CD14-positive monocyte (primary cell): ENCODE measurements at regions not wholly inside any gene's neighbourhood (a gene's known extent, or its start where the extent isn't known, plus 50 kb on each side); places are given as distances from the start of the nearest gene placed in this dataset.

Source experiments
- DNase-seq, 3 donors: peaks; one replicate each; pipeline ENCODE4 v3.0.0-alpha.2; 2011 to 2022
- H2AFZ ChIP-seq: 2 replicates; pipeline ENCODE4 v1.6.0; 2012; ENCODE audit warnings: mild to moderate bottlenecking, low read depth, low read length, inconsistent platforms; ENCODE audit not compliant: insufficient read depth, poor library complexity, severe bottlenecking
- H3K27ac ChIP-seq, 2 donors: 1 replicate in 1 of 2; 2 replicates in 1 of 2; pipeline ENCODE4 v1.5.1; 2012 to 2013; ENCODE audit warnings: low read length in 2 of 2, control low read depth in 1 of 2, inconsistent platforms in 1 of 2, low read depth in 1 of 2, mild to moderate bottlenecking in 1 of 2
- H3K27me3 ChIP-seq, 2 donors: one replicate each; pipeline versions ENCODE4 v1.6.0 to v1.6.1; 2011 to 2013; ENCODE audit warnings: low read length in 2 of 2; ENCODE audit not compliant: control insufficient read depth in 2 of 2, insufficient read depth in 2 of 2
- H3K36me3 ChIP-seq, 2 donors: replicated peaks in 1 of 2; 1 replicate in 1 of 2; 2 replicates in 1 of 2; pipeline versions ENCODE4 v1.5.1 to v1.6.1; 2012 to 2013; ENCODE audit warnings: low read length in 2 of 2, control low read depth in 1 of 2, inconsistent platforms in 1 of 2, mild to moderate bottlenecking in 1 of 2; ENCODE audit not compliant: insufficient read depth in 2 of 2, control insufficient read depth in 1 of 2
- H3K4me1 ChIP-seq, 2 donors: 1 replicate in 1 of 2; 2 replicates in 1 of 2; pipeline versions ENCODE4 v1.5.1 to v1.6.1; 2012 to 2013; ENCODE audit warnings: low read length in 2 of 2, control low read depth in 1 of 2, inconsistent platforms in 1 of 2, mild to moderate bottlenecking in 1 of 2, moderate library complexity in 1 of 2; ENCODE audit not compliant: insufficient read depth in 2 of 2, control insufficient read depth in 1 of 2
- H3K4me2 ChIP-seq: replicated peaks from 2 replicates; pipeline ENCODE3; 2012; ENCODE audit warnings: low read length, moderate library complexity, mild to moderate bottlenecking; ENCODE audit not compliant: poor library complexity, severe bottlenecking; ENCODE audit errors: extremely low read depth
- H3K4me3 ChIP-seq, 3 experiments: fragments of 200-600 bp in 1 of 3; sonication (generic) in 1 of 3; replicated peaks in 1 of 3; 1 replicate in 2 of 3; 2 replicates in 1 of 3; pipeline ENCODE4 v1.5.1; 2011 to 2013; ENCODE audit warnings: low read length in 3 of 3, mild to moderate bottlenecking in 3 of 3, control low read depth in 2 of 3, low read depth in 2 of 3, inconsistent platforms in 1 of 3, moderate library complexity in 1 of 3
- H3K79me2 ChIP-seq: 2 replicates; pipeline ENCODE4 v1.6.0; 2012; ENCODE audit warnings: mild to moderate bottlenecking, control low read depth, inconsistent platforms, low read length, moderate library complexity; ENCODE audit not compliant: insufficient read depth
- H3K9ac ChIP-seq: 2 replicates; pipeline ENCODE4 v1.6.0; 2017; ENCODE audit warnings: low read length, mild to moderate bottlenecking; ENCODE audit not compliant: insufficient read depth, poor library complexity, severe bottlenecking
- H3K9me3 ChIP-seq, 2 donors: replicated peaks in 1 of 2; 1 replicate in 1 of 2; 2 replicates in 1 of 2; pipeline versions ENCODE4 v1.5.1 to v1.6.1; 2012 to 2013; ENCODE audit warnings: low read length in 2 of 2, control low read depth in 1 of 2; ENCODE audit not compliant: control insufficient read depth in 1 of 2, insufficient read depth in 1 of 2
- H4K20me1 ChIP-seq: 2 replicates; pipeline ENCODE4 v1.6.0; 2012; ENCODE audit warnings: mild to moderate bottlenecking, low read length, control low read depth, moderate library complexity; ENCODE audit not compliant: insufficient read depth
- H3K27ac Mint-ChIP-seq, 7 donors: one replicate each; pipeline ENCODE4 v1.8.0; 2020; ENCODE audit warnings: mild to moderate bottlenecking in 7 of 7, mixed read lengths in 7 of 7, moderate library complexity in 6 of 7, inconsistent platforms in 2 of 7
- H3K27me3 Mint-ChIP-seq, 3 donors: one replicate each; pipeline ENCODE4 v1.8.0; 2021 to 2022; ENCODE audit warnings: low read depth in 3 of 3, mild to moderate bottlenecking in 3 of 3, mixed read lengths in 3 of 3, moderate library complexity in 3 of 3, inconsistent platforms in 1 of 3
- H3K36me3 Mint-ChIP-seq, 2 donors: one replicate each; pipeline ENCODE4 v1.8.0; 2020; ENCODE audit warnings: mixed read lengths in 2 of 2, inconsistent platforms in 1 of 2, mild to moderate bottlenecking in 1 of 2
- H3K4me1 Mint-ChIP-seq: one replicate; pipeline ENCODE4 v1.8.0; 2020; ENCODE audit warnings: mild to moderate bottlenecking, mixed read lengths
- H3K4me3 Mint-ChIP-seq, 2 donors: one replicate each; pipeline ENCODE4 v1.8.0; 2020; ENCODE audit warnings: mild to moderate bottlenecking in 2 of 2, mixed read lengths in 2 of 2, moderate library complexity in 1 of 2
- H3K9me3 Mint-ChIP-seq, 7 donors: one replicate each; pipeline ENCODE4 v1.8.0; 2020 to 2022; ENCODE audit warnings: mixed read lengths in 7 of 7, mild to moderate bottlenecking in 6 of 7, moderate library complexity in 6 of 7, inconsistent platforms in 2 of 7
- WGBS: methylation state at CpG from one replicate; pipeline ENCODE4 v1.1.5; 2013; ENCODE audit warnings: missing lambda C conversion rate; ENCODE audit not compliant: insufficient coverage; 5-methylcytosine and 5-hydroxymethylcytosine counted together
- intact Hi-C, 2 donors: fragments of 100-400 bp; cut with micrococcal nuclease; formaldehyde crosslinking; loops; one replicate each; pipeline versions ENCODE4 v1.15.0 to v1.15.1; 2023
- TF ChIP-seq, protein P1 (sequence below): fragments of 200-600 bp; IDR thresholded peaks from one replicate; pipeline ENCODE4 v1.8.0; 2022; ENCODE audit warnings: antibody characterized with exemption, mild to moderate bottlenecking

DNA sequence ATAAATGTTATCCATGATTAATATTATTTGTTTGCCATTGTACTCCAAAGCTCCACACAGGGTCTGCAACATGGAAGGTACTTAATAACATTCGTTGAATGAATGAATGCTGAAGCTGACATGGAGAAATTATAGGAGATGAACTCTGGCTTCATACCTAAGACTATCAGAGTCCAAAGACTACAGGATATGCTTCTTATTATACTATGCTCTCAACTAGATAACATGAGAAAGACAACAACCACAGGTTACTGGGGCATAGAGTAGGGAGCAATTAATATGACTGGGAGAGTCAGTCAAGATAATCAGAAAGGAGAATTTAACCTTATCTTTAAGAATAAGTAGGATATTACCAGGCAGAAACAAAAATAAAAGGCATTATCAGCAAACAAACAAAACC, 236.3 kb upstream of the SOX5 start:
- intact Hi-C loops: no loop called here
- no CpG with 5 or more reads among the region's 1 CpG for WGBS
- Histone ChIP-seq H3K36me3 (no peaks in the 10 kb centered on the region), H3K9ac (no peak overlapping the region), H4K20me1 (no peaks in the 10 kb centered on the region), H3K79me2 (no peaks in the 10 kb centered on the region), H3K9me3 (no peaks in the 10 kb centered on the region), H3K4me1 (no peaks in the 10 kb centered on the region), H3K4me3 (no peak overlapping the region), H3K4me2 (no peak overlapping the region), H3K27ac (no peak overlapping the region), H3K27me3 (no peaks in the 10 kb centered on the region), H2AFZ (no peak overlapping the region)
- Mint-ChIP-seq H3K9me3 (peaks cover 0 to 2% (median 0%) of the 10 kb centered on the region in 7 donors), H3K27me3 (peaks cover 0 to 2% (median 0%) of the 10 kb centered on the region in 3 donors), H3K36me3 (no peaks in the 10 kb centered on the region), H3K27ac (no peak overlapping the region), H3K4me3 (no peak overlapping the region), H3K4me1 (no peaks in the 10 kb centered on the region)
- TF ChIP-seq, protein P1, sequence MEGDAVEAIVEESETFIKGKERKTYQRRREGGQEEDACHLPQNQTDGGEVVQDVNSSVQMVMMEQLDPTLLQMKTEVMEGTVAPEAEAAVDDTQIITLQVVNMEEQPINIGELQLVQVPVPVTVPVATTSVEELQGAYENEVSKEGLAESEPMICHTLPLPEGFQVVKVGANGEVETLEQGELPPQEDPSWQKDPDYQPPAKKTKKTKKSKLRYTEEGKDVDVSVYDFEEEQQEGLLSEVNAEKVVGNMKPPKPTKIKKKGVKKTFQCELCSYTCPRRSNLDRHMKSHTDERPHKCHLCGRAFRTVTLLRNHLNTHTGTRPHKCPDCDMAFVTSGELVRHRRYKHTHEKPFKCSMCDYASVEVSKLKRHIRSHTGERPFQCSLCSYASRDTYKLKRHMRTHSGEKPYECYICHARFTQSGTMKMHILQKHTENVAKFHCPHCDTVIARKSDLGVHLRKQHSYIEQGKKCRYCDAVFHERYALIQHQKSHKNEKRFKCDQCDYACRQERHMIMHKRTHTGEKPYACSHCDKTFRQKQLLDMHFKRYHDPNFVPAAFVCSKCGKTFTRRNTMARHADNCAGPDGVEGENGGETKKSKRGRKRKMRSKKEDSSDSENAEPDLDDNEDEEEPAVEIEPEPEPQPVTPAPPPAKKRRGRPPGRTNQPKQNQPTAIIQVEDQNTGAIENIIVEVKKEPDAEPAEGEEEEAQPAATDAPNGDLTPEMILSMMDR: no peak
- no peak for DNase-seq

DNA sequence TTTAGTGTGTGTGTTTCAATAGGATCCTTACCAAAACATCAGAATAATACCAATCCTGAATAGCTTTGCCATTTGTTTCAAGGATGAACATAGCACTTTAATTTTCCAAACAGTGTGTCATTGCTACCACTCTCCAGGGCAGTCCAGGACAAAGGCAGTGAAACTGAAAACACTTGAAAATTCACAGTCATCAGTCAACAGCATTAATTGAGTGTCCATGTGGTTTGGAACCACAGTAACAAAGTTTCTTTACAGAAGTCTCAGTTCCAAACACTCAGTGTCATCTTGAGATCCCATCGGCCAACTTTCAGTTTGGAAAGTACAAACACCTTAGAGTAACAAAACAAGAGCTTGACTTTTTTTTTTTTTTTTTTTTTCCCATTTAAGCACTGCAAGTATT, 228.4 kb upstream of the SOX5 start:
- H3K4me3 ChIP-seq: no peak overlapping the region
- H3K4me3 Mint-ChIP-seq: no peak overlapping the region
- H3K27ac ChIP-seq: no peak overlapping the region
- H3K9me3 Mint-ChIP-seq: peaks cover 0 to 2% (median 0%) of the 10 kb centered on the region in 7 donors
- no peaks in the 10 kb centered on the region for H3K4me1 Mint-ChIP-seq
- no peaks in the 10 kb centered on the region for H4K20me1 ChIP-seq
- H3K36me3 Mint-ChIP-seq: no peaks in the 10 kb centered on the region
- H3K27ac Mint-ChIP-seq: no peak overlapping the region
- no peaks in the 10 kb centered on the region for H3K27me3 ChIP-seq
- no peaks in the 10 kb centered on the region for H3K4me1 ChIP-seq
- TF ChIP-seq, protein P1: no peak
- no peaks in the 10 kb centered on the region for H3K27me3 Mint-ChIP-seq
- H3K79me2 ChIP-seq: no peaks in the 10 kb centered on the region
- H3K36me3 ChIP-seq: no peaks in the 10 kb centered on the region
- no peaks in the 10 kb centered on the region for H3K9me3 ChIP-seq
- no peak for DNase-seq
- intact Hi-C loops: no loop called here
- no peak overlapping the region for H3K9ac ChIP-seq
- no peak overlapping the region for H3K4me2 ChIP-seq
- no peak overlapping the region for H2AFZ ChIP-seq
- no CpG with 5 or more reads among the region's 1 CpG for WGBS
